ENCODE measurements at regions not wholly inside any gene's neighbourhood (a gene's known extent, or its start where the extent isn't known, plus 50 kb on each side); places are given as distances from the start of the nearest gene placed in this dataset.

DNA sequence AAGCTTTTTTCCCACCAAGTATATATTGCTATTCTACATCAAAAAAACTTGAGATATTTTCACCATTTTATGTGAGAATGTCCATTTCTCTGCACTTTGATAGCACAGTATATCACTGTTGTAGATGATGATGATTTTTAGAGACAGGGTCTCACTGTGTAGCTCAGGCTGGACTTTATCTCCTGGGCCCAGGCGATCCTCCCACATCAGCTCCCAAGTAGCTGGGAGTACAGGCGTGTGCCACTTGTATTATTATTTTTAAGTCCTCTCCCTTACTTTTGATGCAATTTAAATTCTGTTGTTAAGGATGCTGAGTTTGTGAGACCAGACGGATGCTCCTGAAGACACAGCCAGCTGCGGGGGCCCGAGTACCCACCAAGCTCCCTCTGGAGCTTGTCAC lies 326.8 kb downstream of the QKI start:
- TF ChIP-seq, protein P1, sequence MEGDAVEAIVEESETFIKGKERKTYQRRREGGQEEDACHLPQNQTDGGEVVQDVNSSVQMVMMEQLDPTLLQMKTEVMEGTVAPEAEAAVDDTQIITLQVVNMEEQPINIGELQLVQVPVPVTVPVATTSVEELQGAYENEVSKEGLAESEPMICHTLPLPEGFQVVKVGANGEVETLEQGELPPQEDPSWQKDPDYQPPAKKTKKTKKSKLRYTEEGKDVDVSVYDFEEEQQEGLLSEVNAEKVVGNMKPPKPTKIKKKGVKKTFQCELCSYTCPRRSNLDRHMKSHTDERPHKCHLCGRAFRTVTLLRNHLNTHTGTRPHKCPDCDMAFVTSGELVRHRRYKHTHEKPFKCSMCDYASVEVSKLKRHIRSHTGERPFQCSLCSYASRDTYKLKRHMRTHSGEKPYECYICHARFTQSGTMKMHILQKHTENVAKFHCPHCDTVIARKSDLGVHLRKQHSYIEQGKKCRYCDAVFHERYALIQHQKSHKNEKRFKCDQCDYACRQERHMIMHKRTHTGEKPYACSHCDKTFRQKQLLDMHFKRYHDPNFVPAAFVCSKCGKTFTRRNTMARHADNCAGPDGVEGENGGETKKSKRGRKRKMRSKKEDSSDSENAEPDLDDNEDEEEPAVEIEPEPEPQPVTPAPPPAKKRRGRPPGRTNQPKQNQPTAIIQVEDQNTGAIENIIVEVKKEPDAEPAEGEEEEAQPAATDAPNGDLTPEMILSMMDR (IDR thresholded peaks at IDR 0.05; ENCODE audit: insufficient read depth in 1 of 2, low read depth in 1 of 2, low read length in 1 of 2, severe bottlenecking in 1 of 2, unreplicated experiment in 1 of 2) = no peak
- Mint-ChIP-seq H3K27me3 (ENCODE audit: insufficient read depth, unreplicated experiment) (no peaks in the 10 kb centered on the region), H3K4me1 (ENCODE audit: low read depth, unreplicated experiment) (no peaks in the 10 kb centered on the region), H3K9me3 (ENCODE audit: unreplicated experiment) (no peaks in the 10 kb centered on the region), H3K4me3 (ENCODE audit: unreplicated experiment) (no peak overlapping the region), H3K36me3 (ENCODE audit: insufficient read depth, unreplicated experiment) (peaks cover 4% of the 10 kb centered on the region), H3K27ac (ENCODE audit: unreplicated experiment) (no peak overlapping the region)
- ChIA-PET CTCF (no interaction called here), POLR2A (no interaction called here)
- intact Hi-C loops (cut with micrococcal nuclease; ENCODE audit: unreplicated experiment) = loop anchor here (10.0 kb wide), 1 partner anchor 213 kb away; no protein-coding TSS in a partner anchor
- DNase-seq = no peak
- Histone ChIP-seq H3K36me3 (ENCODE audit: control insufficient read depth, insufficient read depth, low read length) (no peaks in the 10 kb centered on the region), H3K4me3 (ENCODE audit: low read depth, low read length) (no peak overlapping the region), H3K4me1 (peaks cover 8% of the 10 kb centered on the region), H3K27me3 (replicated peaks; ENCODE audit: control insufficient read depth, insufficient read depth, low read length) (no peaks in the 10 kb centered on the region), H3K9me3 (no peaks in the 10 kb centered on the region)
- no TSS peak for BruUV-seq (replicated peaks)

DNA sequence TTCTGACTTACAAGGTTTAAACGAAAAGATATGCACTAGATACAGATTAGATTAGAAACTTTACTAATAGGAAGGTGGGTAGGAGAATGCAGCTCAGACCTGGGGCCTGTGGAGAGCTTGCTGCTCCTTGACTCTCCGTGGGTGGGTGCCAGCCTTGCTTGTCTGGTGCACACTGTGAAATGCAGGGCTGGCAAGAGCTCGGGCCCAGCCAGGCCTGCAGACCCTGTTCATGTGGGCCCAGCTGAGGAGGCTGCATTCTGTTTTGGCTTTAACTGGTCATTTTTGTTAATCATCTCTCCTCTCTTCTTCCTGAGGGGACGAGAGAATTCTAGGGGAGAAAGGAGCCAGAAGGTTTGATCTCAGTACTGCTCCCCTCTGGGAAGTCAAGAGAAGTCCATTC lies 325.4 kb downstream of the QKI start:
- Mint-ChIP-seq H3K4me1 (ENCODE audit: low read depth, unreplicated experiment) (no peaks in the 10 kb centered on the region), H3K27ac (ENCODE audit: unreplicated experiment) (no peak overlapping the region), H3K27me3 (ENCODE audit: insufficient read depth, unreplicated experiment) (no peaks in the 10 kb centered on the region), H3K36me3 (ENCODE audit: insufficient read depth, unreplicated experiment) (peaks cover 4% of the 10 kb centered on the region), H3K9me3 (ENCODE audit: unreplicated experiment) (no peaks in the 10 kb centered on the region), H3K4me3 (ENCODE audit: unreplicated experiment) (no peak overlapping the region)
- Histone ChIP-seq H3K9me3 (no peaks in the 10 kb centered on the region), H3K27me3 (replicated peaks; ENCODE audit: control insufficient read depth, insufficient read depth, low read length) (no peaks in the 10 kb centered on the region), H3K4me1 (no peaks in the 10 kb centered on the region; the same call in 1 of the 2 replicates), H3K4me3 (ENCODE audit: low read depth, low read length) (no peak overlapping the region), H3K36me3 (ENCODE audit: control insufficient read depth, insufficient read depth, low read length) (no peaks in the 10 kb centered on the region)
- no peak for DNase-seq
- ChIA-PET CTCF (no interaction called here), POLR2A (no interaction called here)
- BruUV-seq (replicated peaks) = no TSS peak
- TF ChIP-seq, protein P1 (IDR thresholded peaks at IDR 0.05; ENCODE audit: insufficient read depth in 1 of 2, low read depth in 1 of 2, low read length in 1 of 2, severe bottlenecking in 1 of 2, unreplicated experiment in 1 of 2) = no peak
- intact Hi-C loops (cut with micrococcal nuclease; ENCODE audit: unreplicated experiment) = loop anchor here (10.0 kb wide), 1 partner anchor 215 kb away; no protein-coding TSS in a partner anchor

GRCh38 chr6:163739408-163739725 lies 324.8 kb downstream of the QKI start:
- Histone ChIP-seq H3K4me1 (no peaks in the 10 kb centered on the region), H3K36me3 (ENCODE audit: control insufficient read depth, insufficient read depth, low read length) (no peaks in the 10 kb centered on the region), H3K27me3 (replicated peaks; ENCODE audit: control insufficient read depth, insufficient read depth, low read length) (no peaks in the 10 kb centered on the region), H3K4me3 (ENCODE audit: low read depth, low read length) (no peak overlapping the region), H3K9me3 (no peaks in the 10 kb centered on the region)
- no peaks in the 10 kb centered on the region for H3K4me1 Mint-ChIP-seq (ENCODE audit: low read depth, unreplicated experiment)
- ChIA-PET CTCF (no interaction called here), POLR2A (no interaction called here)
- no peak for DNase-seq
- intact Hi-C loops (cut with micrococcal nuclease; ENCODE audit: unreplicated experiment) = no loop called here
- peaks cover 4% of the 10 kb centered on the region for H3K36me3 Mint-ChIP-seq (ENCODE audit: insufficient read depth, unreplicated experiment)
- no peaks in the 10 kb centered on the region for H3K9me3 Mint-ChIP-seq (ENCODE audit: unreplicated experiment)
- H3K4me3 Mint-ChIP-seq (ENCODE audit: unreplicated experiment) = no peak overlapping the region
- H3K27ac Mint-ChIP-seq (ENCODE audit: unreplicated experiment) = no peak overlapping the region
- TF ChIP-seq, protein P1 (IDR thresholded peaks at IDR 0.05; ENCODE audit: insufficient read depth in 1 of 2, low read depth in 1 of 2, low read length in 1 of 2, severe bottlenecking in 1 of 2, unreplicated experiment in 1 of 2) = no peak
- H3K27me3 Mint-ChIP-seq (ENCODE audit: insufficient read depth, unreplicated experiment) = no peaks in the 10 kb centered on the region
- BruUV-seq (replicated peaks) = no TSS peak

All from Caco-2 (cell line).